Neuronal stem cell (in vitro differentiated cells): ENCODE measurements at regions not wholly inside any gene's neighbourhood (a gene's known extent, or its start where the extent isn't known, plus 50 kb on each side); places are given as distances from the start of the nearest gene placed in this dataset.
A peak's percentile ranks its signal among the peaks of the same experiment; 100 is the strongest.
"Not testable (repeated sequence)": the region's sequence is repeated elsewhere in the genome, so short reads cannot be mapped to it uniquely, and the experiment has no call there.

Source experiments
- DNase-seq: peaks from one replicate; pipeline ENCODE4 v3.0.0-alpha.2; 2013; ENCODE audit warnings: low spot score
- H2AFZ ChIP-seq: one replicate; pipeline ENCODE4 v1.6.1; 2013; ENCODE audit warnings: mild to moderate bottlenecking, low read length, inconsistent platforms
- H2AK5ac ChIP-seq: 2 replicates; pipeline ENCODE4 v1.6.1; 2013; ENCODE audit warnings: low read depth, mild to moderate bottlenecking, inconsistent platforms, low read length, moderate library complexity, mixed read lengths
- H2BK120ac ChIP-seq: 2 replicates; pipeline ENCODE4 v1.6.1; 2013; ENCODE audit warnings: low read depth, mild to moderate bottlenecking, inconsistent platforms, low read length, moderate library complexity, mixed read lengths
- H2BK12ac ChIP-seq: one replicate; pipeline ENCODE4 v1.6.1; 2013; ENCODE audit warnings: low read length, inconsistent platforms
- H2BK15ac ChIP-seq: 2 replicates; pipeline ENCODE4 v1.6.1; 2013; ENCODE audit warnings: mild to moderate bottlenecking, low read length, inconsistent platforms, mixed read lengths
- H2BK5ac ChIP-seq: one replicate; pipeline ENCODE4 v1.6.1; 2013; ENCODE audit warnings: inconsistent platforms, mild to moderate bottlenecking, low read length, moderate library complexity
- H3K14ac ChIP-seq: one replicate; pipeline ENCODE4 v1.6.1; 2013; ENCODE audit warnings: low read length, inconsistent platforms
- H3K18ac ChIP-seq: 2 replicates; pipeline ENCODE4 v1.6.1; 2013; ENCODE audit warnings: low read length, inconsistent platforms
- H3K23ac ChIP-seq: 2 replicates; pipeline ENCODE4 v1.6.1; 2013; ENCODE audit warnings: low read depth, mild to moderate bottlenecking, mixed read lengths, low read length, inconsistent platforms; ENCODE audit not compliant: poor library complexity
- H3K27ac ChIP-seq: replicated peaks from 3 replicates; pipeline ENCODE4 v1.5.1; 2013; ENCODE audit warnings: low read length, inconsistent platforms
- H3K27me3 ChIP-seq, 3 experiments: 2 replicates each; pipeline ENCODE4 v1.6.1; 2013; ENCODE audit warnings: low read length in 3 of 3, mild to moderate bottlenecking in 2 of 3, inconsistent platforms in 1 of 3, low read depth in 1 of 3, mixed read lengths in 1 of 3, moderate library complexity in 1 of 3; ENCODE audit not compliant: control insufficient read depth in 3 of 3, insufficient read depth in 3 of 3
- H3K36me3 ChIP-seq, 2 donors: replicated peaks in 1 of 2; 2 replicates each; pipeline ENCODE4 v1.6.1; 2013; ENCODE audit warnings: low read length in 2 of 2; ENCODE audit not compliant: control insufficient read depth in 2 of 2, insufficient read depth in 2 of 2
- H3K4ac ChIP-seq: 2 replicates; pipeline ENCODE4 v1.6.1; 2013; ENCODE audit warnings: inconsistent platforms, mild to moderate bottlenecking, low read length, moderate library complexity
- H3K4me1 ChIP-seq, 2 donors: 1 replicate in 1 of 2; 2 replicates in 1 of 2; pipeline ENCODE4 v1.6.1; 2013; ENCODE audit warnings: low read length in 2 of 2, low read depth in 1 of 2; ENCODE audit not compliant: control insufficient read depth in 2 of 2, insufficient read depth in 1 of 2
- H3K4me2 ChIP-seq: one replicate; pipeline ENCODE4 v1.6.1; 2013; ENCODE audit warnings: mild to moderate bottlenecking, low read length, inconsistent platforms; ENCODE audit not compliant: insufficient read depth, poor library complexity, severe bottlenecking
- H3K4me3 ChIP-seq, 2 donors: 2 replicates each; pipeline ENCODE4 v1.5.1; 2013; ENCODE audit warnings: low read length in 2 of 2, mild to moderate bottlenecking in 2 of 2, inconsistent platforms in 1 of 2, moderate library complexity in 1 of 2
- H3K79me1 ChIP-seq: one replicate; pipeline ENCODE4 v1.6.1; 2013; ENCODE audit warnings: low read depth, mild to moderate bottlenecking, inconsistent platforms, low read length, moderate library complexity
- H3K9ac ChIP-seq: one replicate; pipeline ENCODE4 v1.6.1; 2013; ENCODE audit warnings: mild to moderate bottlenecking, low read depth, low read length, inconsistent platforms; ENCODE audit not compliant: poor library complexity
- H3K9me3 ChIP-seq, 2 donors: replicated peaks in 1 of 2; 2 replicates each; pipeline versions ENCODE3 to v1.6.1; 2013; ENCODE audit warnings: low read length in 2 of 2, mild to moderate bottlenecking in 2 of 2, inconsistent platforms in 1 of 2, low read depth in 1 of 2, mixed read lengths in 1 of 2, moderate library complexity in 1 of 2; ENCODE audit not compliant: control insufficient read depth in 2 of 2, insufficient read depth in 1 of 2
- H4K8ac ChIP-seq: one replicate; pipeline ENCODE4 v1.6.1; 2013; ENCODE audit warnings: low read depth, mild to moderate bottlenecking, inconsistent platforms, low read length, moderate library complexity
- H4K91ac ChIP-seq: one replicate; pipeline ENCODE4 v1.6.1; 2013; ENCODE audit warnings: low read length, low read depth, mild to moderate bottlenecking, inconsistent platforms; ENCODE audit not compliant: poor library complexity
- WGBS, 2 donors: extraction: QIAGEN DNeasy Blood & Tissue Kit; methylation state at CpG; one replicate each; pipeline ENCODE4 v1.1.7; 2013; ENCODE audit warnings: missing lambda C conversion rate in 2 of 2, mixed read lengths in 1 of 2; ENCODE audit not compliant: insufficient read length in 2 of 2, insufficient replicate concordance in 1 of 2; ENCODE audit errors: extremely low coverage in 2 of 2; 5-methylcytosine and 5-hydroxymethylcytosine counted together

- Histone ChIP-seq H3K27me3 (no peaks in the 10 kb centered on the region), H3K4ac (no peak overlapping the region), H3K4me3 (no peak overlapping the region), H2BK120ac (no peak overlapping the region), H3K36me3 (no peaks in the 10 kb centered on the region), H3K14ac (no peak overlapping the region), H3K4me2 (no peak overlapping the region), H4K91ac (no peak overlapping the region), H2AFZ (no peak overlapping the region), H3K79me1 (no peaks in the 10 kb centered on the region), H3K27ac (no peak overlapping the region), H3K9me3 (peaks cover 0 to 3% of the 10 kb centered on the region in 2 donors), H2BK5ac (no peak overlapping the region), H3K4me1 (no peaks in the 10 kb centered on the region), H3K18ac (no peak overlapping the region), H2AK5ac (no peak overlapping the region), H3K9ac (no peak overlapping the region), H2BK12ac (no peak overlapping the region), H4K8ac (no peak overlapping the region), H3K23ac (no peak overlapping the region), H2BK15ac (no peak overlapping the region)
- WGBS, 2 donors = no CpG with 5 or more reads among the region's 18 CpGs
- DNase-seq = no peak
These were observed 259.0 kb upstream of the NUPR2 start for GRCh38 chr7:56375173-56375572.

GRCh38 chr7:56374666-56375065 lies 258.4 kb upstream of the NUPR2 start:
- not testable (repeated sequence) for H3K36me3 ChIP-seq, H2AFZ ChIP-seq
- no CpG with 5 or more reads among the region's 25 CpGs for WGBS, 2 donors

DNA sequence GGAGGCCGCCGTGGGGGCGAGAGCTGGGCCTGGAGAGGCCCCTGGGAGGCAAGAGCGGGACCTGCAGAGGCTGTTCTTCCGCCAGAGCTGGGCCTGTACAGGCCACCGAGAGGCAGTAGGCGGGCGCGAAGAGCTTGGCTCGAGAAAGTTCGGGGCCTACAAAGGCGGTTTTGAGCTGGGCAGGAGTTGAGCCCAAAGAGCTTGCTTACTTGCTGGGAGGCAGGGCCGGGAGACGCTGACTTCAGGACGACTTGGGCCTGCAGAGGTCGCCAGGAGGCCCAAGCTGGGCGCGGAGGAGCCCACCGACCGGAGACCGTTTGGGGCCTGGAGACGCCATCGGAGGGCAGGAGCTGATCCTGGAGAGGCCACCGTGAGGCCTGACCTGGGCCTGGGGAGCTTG lies 257.1 kb upstream of the NUPR2 start:
- H2AFZ ChIP-seq, H3K23ac ChIP-seq, H3K4me3 ChIP-seq, H2BK15ac ChIP-seq, H3K4me1 ChIP-seq, H3K9ac ChIP-seq, H2BK5ac ChIP-seq, H3K27ac ChIP-seq, H4K8ac ChIP-seq, H3K27me3 ChIP-seq, H2BK120ac ChIP-seq, H3K36me3 ChIP-seq, H2BK12ac ChIP-seq, H3K79me1 ChIP-seq, H3K9me3 ChIP-seq, H3K18ac ChIP-seq, H3K4me2 ChIP-seq, H3K4ac ChIP-seq, DNase-seq, H2AK5ac ChIP-seq, H4K91ac ChIP-seq: not testable (repeated sequence)
- no CpG with 5 or more reads among the region's 24 CpGs for WGBS, 2 donors
- H3K14ac ChIP-seq = peak overlapping the region; percentile 5

More at GRCh38 chr7:56374666-56375065, 258.4 kb upstream of the NUPR2 start:
- H3K4ac ChIP-seq, H3K9me3 ChIP-seq, H3K18ac ChIP-seq, H3K27ac ChIP-seq, H3K27me3 ChIP-seq, H4K91ac ChIP-seq, H3K4me1 ChIP-seq, H2BK5ac ChIP-seq, H3K79me1 ChIP-seq, H2AK5ac ChIP-seq, H3K4me3 ChIP-seq, H3K14ac ChIP-seq, H2BK15ac ChIP-seq, H2BK12ac ChIP-seq, DNase-seq, H2BK120ac ChIP-seq, H3K23ac ChIP-seq, H3K9ac ChIP-seq, H4K8ac ChIP-seq, H3K4me2 ChIP-seq: not testable (repeated sequence)

DNA sequence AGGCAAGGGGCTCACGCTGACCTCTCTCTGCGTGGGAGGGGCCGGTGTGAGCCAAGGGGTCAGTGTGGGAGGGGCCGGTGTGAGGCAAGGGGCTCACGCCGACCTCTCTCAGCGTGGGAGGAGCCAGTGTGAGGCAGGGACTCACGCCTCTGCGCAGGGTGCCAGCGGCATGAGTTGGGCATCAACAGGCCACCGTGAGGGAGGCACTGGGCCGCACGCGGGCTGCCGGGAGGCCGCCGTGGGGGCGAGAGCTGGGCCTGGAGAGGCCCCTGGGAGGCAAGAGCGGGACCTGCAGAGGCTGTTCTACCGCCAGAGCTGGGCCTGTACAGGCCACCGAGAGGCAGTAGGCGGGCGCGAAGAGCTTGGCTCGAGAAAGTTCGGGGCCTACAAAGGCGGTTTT lies 255.6 kb upstream of the NUPR2 start:
- not testable (repeated sequence) for H3K4ac ChIP-seq, H3K4me3 ChIP-seq, H2AFZ ChIP-seq, H3K79me1 ChIP-seq, H3K4me1 ChIP-seq, H2BK12ac ChIP-seq, H3K9me3 ChIP-seq, H2AK5ac ChIP-seq, H3K18ac ChIP-seq, H3K36me3 ChIP-seq, H3K9ac ChIP-seq, DNase-seq, H3K27me3 ChIP-seq, H3K14ac ChIP-seq, H2BK120ac ChIP-seq, H3K4me2 ChIP-seq, H3K27ac ChIP-seq, H4K91ac ChIP-seq, H2BK5ac ChIP-seq, H2BK15ac ChIP-seq, H4K8ac ChIP-seq
- peak overlapping the region; percentile 14 for H3K23ac ChIP-seq
- WGBS, 2 donors = no CpG with 5 or more reads among the region's 27 CpGs
